Hypothalamus (tissue), 51 donors: ENCODE measurements at regions not wholly inside any gene's neighbourhood (a gene's known extent, or its start where the extent isn't known, plus 50 kb on each side); places are given as distances from the start of the nearest gene placed in this dataset.
A peak's percentile ranks its signal among the peaks of the same experiment; 100 is the strongest.
"Not testable (repeated sequence)": the region's sequence is repeated elsewhere in the genome, so short reads cannot be mapped to it uniquely, and the experiment has no call there.

Source experiments
- DNase-seq, 51 donors: peaks; one replicate each; lab custom pipeline; 2025; lab: John Stamatoyannopoulos, UW

DNA sequence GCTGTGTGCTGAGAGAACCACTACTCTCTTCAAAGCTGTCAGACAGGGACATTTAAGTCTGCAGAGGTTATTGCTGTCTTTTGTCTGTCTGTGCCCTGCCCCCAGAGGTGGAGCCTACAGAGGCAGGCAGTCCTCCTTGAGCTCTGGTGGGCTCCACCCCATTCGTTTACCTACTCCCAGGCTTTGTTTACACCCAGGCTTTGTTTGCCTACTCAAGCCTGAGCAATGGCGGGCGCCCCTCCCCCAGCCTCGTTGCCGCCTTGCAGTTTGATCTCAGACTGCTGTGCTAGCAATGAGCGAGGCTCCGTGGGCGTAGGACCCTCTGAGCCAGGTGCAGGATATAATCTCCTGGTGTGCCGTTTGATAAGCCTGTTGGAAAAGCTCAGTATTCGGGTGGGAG is 386.8 kb upstream of the ZMIZ1 start:
- DNase-seq: not testable (repeated sequence)

DNA sequence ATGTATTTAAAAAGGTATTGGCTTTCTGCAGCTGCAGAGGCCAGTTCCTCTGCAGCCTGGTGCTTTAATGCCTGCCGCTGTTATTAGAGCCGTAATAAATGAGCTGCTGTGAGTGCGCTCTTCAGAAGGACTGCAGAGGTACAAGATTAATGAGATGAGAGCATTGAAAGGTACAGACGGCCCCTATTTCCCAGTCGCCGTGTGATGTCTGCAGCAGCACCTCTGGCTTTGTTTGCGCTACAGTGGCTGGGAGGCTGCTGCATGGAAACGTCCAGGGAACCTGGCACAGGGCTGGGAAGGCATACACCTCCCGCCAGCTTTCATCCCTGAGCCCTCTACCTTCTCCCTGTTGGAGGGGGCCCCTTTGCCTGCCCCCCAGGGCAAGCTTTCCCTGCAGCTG is 383.8 kb upstream of the ZMIZ1 start:
- DNase-seq: no peak

DNA sequence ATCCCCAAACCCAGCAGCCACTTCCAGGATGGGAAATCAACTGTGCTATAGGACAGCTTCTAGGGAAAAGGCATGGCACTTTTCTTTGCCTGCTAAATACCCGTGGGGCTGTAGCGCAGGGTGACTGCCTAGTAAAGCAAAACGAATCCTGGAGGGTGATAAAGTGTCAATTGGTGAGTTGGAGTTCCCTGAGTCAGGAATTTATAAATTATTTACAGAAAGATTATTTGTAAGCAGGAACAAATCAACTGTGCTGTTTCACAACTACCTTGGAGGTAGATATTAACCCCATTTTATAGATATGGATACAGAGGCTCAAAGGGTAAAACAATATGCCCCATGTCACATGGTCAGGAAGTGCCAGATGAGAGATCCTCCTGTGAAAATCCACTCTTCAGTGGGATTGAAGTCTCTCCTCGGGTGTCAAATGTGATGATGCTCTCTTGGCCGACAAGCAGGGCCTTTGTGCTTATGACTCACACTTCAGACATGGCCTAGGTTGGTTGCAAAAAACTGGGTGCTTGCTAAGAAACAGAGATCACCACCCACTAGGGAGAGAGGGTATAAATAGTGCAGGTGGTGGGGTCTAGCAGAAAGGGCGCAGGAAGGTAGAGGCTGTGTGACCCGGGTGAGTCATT is 383.2 kb upstream of the ZMIZ1 start:
- DNase-seq: no peak

DNA sequence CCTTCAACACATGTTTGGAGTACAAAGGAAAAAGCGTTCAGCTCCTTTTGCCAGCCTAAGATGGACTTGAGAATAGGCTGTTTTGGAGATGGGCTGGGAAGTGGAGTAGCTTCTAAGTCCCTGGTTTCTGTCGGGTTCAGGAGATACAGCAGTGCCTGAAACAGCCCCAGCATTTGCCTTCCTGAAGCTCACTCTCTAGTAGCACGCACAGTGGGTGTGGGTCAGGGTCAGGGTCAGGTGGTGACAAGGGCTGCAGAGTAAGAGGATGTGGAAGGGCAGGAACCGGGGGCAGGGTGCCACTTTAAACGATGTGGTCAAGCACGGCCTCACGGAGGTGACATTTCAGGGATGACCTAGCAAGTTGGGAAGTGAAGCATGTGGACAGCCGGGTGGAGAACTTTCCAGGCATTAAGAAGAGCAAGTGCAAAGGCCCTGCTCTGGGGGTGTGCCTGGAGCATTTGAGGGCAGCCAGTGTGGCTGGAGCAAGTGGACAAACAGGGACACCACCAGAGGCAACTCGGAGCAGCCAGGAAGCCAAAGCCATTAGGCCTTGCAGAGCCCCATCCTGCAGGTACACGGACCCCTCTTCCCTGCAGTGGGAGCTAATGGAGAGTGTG is 382.2 kb upstream of the ZMIZ1 start:
- DNase-seq: no peak

DNA sequence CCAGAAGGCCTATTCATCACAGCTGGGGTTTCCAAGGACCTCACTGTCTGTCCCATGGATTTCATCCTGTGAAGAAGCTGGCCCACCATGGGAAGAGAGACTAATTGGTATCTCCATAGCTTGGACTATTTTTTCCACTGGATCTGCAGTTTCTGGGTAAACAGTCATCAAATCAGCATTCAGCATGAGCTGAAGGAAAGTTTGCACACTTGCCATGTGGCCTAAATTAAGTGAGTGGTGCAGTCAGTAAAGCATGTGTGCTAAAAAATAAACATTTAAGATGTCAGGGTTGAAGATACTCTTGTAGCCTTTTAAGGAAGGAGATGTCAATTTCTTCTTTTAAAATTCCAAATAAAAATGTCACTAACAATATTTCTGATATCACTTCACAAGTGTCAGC is 381.1 kb upstream of the ZMIZ1 start:
- DNase-seq: no peak

DNA sequence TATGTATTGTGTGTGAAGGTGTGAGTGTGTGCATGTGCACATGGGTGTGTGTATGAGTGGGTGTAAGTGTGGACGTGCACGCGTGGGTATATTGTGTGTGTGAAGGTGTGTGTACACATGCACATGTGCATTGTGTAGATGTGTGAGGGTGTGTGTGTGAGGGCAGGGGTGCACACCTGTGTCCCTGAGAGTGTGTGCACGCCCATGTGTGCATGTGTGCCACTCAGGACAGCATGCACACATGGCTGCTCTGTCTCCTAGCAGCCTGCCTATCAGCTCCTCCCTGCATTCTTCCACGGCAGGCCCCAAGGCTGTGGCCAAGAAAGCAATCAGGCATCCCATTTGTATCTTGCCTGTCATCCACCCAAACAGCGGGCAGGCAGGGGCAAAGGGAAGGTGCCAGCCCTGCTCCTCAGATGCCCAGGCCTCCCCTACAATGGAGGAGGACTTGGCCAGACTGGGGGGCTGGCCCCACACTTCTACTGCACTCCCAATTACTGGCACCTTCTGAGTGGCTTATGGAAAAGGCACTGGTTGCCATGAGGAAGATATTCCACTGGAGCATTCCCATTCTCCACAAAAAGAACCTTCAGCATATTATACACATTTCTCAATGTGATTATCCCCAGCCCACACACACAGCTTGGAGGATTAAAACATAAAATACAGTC is 380.4 kb upstream of the ZMIZ1 start:
- peak in 1 of 51 donors; percentile 25 for DNase-seq

DNA sequence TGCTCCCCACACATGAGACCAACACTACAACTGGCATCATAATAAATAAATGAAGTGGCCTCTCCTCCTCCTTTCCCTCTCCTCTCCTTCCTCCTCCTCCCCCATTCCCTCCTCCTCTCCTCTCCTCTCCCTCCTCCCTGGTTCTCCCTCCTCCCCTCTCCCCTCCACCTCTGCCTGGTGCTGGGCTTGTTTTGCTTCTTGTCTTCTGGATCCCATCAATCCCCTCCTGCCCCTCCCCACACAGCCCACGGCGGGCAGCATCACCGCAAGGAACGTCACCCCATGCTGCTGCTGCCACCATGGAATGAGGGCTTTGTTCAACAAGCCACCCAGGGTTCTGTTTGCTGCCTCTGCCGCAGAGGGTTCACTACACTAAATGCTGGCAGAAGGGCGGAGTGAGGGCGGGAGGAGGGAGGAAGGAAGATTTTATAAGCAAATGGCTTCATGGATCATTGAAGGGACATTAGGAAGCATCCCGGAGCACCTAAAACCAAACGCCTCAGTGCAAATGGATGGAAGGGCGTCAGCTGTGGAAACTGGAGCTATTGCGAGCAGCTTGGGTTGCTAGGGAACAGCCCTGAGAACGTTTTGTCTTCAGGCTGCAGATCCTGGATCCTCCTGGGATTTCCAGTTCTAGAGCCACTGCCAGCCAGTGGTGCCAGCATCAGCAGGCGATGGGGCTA is 379.7 kb upstream of the ZMIZ1 start:
- peak in 30 of 51 donors; percentile 14 to 81 (median 51) for DNase-seq

DNA sequence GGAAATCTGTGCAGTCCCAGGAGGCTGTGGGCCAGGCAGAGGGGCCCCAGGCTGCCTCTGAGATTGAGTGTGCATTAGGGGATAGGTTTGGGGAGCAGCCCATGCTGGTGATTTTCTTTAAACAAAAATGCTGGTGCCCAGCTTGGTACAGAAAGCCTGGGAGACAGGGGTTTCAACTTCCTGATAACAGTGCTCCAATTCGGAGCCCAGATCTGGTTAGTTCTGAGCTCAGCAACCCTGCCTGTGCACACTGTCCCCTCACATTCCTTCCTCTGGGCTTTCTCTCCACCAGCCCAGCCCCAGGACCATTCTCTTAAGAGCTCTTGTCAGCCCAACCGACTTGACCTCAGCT is 379.2 kb upstream of the ZMIZ1 start:
- DNase-seq: no peak

DNA sequence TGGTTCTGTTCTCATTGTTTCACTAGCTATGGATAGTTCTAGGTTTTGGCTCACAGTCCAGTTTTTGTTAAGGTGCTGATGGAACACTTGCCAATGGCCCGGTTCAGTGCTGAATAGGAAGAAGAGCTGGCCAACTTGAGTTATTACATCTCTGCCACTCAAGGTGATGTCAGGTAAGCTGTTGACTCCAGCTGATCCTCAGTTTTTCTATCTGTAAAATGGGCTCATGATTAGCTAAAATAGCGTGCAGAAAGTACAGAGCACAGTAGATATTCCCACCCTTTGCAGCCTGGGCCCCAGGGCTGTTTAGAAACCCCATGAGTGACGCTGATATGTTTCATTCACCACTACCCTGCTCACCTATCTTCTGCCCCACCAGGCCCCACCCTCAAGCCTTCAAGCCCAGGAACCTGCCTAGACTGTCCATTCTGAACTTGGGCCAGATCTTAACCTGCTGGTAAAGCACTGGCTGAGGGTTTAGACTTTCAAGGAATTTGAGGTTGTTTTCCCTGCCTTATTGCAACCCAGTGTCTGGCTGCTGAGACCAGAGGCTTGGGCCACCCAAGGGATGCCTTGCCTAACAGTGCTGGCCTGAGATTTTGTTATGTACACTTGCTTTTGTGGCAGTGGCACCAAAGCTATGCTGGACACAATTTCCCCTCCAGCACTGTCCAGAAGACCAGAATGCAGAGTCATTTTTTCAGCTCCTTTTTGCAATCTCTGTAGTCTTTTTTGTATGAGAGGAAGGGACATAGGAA is 378.2 kb upstream of the ZMIZ1 start:
- DNase-seq: no peak

DNA sequence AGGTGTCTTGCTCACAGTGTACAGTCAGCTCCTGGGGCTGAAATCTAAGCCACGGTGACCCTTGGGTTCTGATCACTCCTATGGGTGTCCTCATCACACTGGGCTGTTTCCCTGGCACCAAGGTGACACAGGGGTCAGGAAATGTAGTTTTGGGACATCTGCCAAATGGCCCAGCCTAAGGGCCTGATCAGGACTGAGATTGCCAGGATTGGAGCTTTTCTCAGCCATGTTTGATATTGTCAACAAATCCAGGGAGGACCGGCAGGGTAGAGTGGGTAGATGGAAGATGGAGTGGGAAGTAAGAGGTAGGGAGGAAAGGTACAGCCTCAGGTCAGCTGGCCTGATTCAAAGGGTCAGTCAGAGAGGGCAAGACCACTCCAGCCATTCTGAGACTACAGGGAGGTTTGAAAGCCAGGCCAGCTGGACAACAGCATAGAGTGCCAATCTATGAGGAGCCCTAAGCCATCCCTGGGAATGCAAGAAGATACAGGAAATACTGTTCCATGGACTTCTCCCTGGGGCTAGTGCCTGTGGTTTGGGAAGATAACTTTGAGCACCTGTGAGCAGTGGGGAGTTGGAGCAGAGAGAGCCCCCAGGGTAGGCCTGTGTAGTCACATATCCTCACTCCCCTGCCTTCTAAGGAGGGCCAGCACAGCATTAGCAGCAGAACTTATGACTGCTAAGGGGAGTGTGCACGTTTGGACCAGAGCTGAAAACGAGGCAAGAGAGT is 377.3 kb upstream of the ZMIZ1 start:
- no peak for DNase-seq

DNA sequence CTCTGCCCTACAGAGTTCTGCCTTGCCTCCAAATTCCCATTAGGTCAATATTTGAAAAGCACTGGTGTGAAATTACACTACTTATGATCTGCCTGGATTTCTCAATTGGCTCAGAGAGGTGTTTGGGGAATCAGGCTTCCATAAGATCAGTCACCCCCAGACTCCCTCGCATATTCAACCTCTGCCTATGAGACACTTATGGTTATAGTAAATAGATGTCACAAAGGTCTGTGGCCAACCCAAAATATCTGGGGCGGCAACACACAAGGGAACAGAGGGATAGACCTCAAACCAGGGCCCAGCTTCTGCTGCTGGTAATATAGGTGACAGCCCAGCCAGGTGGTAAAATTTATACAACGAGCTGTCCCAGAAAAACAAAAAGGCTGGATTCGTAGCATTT is 376.7 kb upstream of the ZMIZ1 start:
- DNase-seq: no peak

DNA sequence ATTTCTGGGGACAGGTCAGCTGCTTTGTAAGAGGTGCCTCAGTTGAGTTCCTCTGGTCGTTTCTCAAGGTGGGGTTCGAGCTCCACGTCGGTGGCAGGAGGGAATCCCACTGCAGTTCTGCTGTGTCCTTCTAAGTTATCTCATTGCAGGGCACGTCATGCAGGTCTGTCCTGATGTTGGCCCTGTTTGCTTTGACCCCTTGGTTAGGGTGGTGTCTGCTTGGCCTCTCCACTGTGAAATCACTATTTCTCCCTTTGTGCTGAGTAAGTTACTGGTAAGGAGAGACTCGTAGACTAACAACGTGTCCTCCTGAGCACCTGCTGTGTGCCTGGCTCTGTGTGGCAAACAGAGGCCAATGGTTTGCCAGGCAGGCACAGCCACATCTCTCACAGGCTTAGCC is 372.9 kb upstream of the ZMIZ1 start:
- DNase-seq: no peak

DNA sequence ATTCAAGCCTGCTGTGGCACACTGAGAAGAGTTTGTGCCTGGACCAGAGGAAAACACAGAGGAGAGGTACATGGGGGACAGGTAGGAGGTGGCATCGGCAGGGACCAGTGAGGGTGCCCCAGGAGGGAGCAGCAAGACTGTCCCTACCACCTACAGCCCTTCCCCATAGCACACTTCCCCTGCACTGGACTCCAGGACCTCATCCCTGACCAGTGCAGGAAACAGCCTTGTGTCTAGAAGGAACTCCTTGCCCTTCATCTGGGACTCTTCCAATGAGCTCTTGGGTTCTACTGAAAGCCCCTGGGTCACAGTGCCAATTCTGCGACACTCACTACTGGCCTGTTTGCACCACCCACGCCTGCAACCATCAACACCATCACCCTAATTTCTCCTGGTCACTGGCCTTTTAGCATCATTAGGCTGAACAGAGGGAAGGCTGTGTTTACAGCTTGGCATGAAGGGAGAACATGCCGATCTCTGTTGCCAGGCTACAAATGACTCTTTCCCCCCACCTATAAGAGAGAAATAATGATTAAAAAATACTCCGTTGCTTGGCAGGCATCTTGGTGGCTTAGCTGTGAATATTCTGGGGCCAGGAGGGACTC is 371.9 kb upstream of the ZMIZ1 start:
- DNase-seq: peak in 8 of 51 donors; percentile 8 to 49 (median 20)

DNA sequence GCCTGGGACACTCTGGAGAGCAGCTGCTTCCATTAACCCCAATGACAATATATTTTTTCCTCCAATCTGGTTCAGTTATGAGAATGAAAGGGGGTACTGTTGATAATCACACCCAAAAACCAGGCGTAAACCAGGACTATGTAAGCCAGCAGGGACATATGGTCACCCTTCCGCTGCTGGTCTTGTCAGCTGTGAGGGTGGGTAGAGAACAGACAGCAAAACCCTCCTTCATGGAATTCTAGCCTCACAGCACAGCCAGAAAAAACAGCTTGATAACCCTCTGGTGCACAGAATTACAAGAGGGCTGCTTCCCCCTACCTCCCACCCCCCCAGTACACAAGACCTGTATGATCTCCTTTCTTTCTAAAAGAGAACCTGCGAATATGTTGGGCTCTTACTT is 368.8 kb upstream of the ZMIZ1 start:
- DNase-seq: no peak

DNA sequence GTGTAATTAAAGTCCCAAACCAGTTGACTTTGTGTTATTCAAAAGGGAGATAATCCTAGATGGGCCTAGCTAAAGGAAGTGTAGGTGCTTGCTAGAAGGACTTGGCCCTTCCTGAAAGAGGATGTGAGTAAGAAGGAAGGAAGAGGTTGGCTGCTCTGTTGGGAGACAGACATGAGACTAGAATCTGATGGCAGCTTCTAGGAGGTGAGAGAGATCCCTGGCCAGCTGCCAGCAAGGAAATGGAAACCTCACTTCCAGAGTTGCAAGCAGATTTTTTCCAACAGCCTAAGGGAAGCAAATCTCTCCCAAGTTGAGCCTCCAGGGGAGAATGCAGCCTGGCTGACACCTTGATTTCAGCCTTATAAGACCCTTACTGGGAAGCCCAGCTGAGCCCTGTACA is 368.4 kb upstream of the ZMIZ1 start:
- DNase-seq: no peak

DNA sequence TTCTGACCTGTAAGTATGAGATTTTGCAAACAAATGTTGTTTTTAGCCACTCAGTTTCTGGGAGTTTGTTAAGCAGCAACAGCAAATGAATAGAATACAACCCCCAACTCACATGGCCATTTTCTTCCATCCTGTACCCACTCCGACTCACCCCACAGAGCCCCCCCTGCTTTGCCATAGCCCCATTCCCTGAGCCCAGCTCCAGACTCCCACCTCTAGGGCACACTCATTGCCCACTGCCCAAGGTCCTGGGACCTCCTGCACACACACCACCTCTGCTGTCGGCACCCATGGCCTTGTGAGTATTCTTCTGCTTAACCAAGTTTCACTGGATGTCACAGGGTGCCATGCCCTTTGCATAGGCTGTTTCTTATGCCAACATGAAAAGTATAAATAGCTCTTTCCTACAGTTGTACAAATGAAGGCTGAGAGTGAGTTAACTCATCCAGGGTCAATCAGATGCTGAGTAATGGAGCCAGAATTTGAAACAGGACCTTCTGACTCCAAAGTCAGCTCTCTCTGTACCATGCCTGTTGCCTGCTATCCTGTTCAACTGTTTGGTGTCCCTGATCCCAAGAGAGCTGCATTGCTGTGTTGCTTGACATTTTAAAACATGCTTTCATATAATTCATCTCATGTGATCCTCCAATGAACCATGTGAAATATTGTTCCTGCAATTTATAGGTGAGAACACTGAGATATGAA is 367.8 kb upstream of the ZMIZ1 start:
- DNase-seq: no peak

DNA sequence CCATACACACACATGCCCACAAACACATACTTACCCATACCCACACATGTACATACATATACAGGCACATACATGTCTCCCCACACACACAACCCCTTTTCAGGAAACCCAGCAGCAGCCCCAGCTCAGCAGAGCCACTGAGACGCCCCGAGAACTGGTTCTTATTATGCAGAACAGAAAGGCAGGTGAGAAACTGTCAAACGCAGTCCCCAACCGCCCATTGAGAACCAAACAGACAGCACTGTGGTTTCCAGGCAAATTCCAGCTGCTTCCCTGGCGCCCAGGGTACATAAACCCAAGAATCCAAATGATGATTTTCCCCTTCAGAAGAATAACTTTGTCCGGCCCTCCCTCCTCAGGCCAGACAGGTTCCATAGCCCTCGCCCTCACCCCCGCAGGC is 366.6 kb upstream of the ZMIZ1 start:
- DNase-seq: no peak

DNA sequence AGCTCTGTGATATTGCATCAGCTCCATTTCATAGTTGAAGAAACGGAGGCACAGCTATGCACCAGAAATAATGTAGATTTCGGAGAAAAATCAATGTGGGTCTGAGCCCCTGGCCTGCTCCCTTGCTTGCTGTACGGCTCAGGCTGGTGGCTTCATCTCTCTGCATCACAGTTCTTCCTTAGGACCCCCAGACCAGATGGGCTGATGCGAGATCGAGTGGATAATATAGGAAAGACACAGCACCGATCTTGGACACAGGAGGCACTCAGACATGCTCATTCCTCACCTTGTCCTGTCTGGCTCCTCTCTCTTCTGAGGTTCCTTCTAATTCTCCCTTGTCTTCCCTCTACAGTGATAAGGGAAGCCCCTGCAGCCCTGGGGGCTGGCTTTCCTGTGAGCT is 365.9 kb upstream of the ZMIZ1 start:
- DNase-seq: no peak

DNA sequence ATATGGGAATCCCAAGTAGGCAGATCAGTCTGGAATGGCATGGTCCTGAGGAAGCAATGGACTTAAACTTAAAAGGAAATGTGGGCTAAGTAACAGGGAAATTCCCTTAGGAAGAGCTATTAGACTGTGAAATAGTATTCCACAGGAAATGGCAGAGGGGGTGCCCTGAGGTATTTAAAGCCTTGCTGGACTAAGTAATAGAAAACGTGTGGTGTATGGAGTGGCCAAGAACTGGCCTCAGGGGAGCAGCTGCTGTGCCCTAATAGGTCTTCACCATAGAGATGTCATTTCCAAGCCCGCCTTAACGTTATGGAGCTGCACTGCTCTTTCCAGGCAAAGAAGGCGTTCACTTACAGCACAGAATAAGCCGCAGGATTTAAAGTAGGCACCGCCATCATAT is 365.2 kb upstream of the ZMIZ1 start:
- no peak for DNase-seq
